ENCODE measurements at regions not wholly inside any gene's neighbourhood (a gene's known extent, or its start where the extent isn't known, plus 50 kb on each side); places are given as distances from the start of the nearest gene placed in this dataset.

GRCh38 chr3:38978729-38979128, 73.0 kb downstream of the SCN11A start:
- TF ChIP-seq, protein P1, sequence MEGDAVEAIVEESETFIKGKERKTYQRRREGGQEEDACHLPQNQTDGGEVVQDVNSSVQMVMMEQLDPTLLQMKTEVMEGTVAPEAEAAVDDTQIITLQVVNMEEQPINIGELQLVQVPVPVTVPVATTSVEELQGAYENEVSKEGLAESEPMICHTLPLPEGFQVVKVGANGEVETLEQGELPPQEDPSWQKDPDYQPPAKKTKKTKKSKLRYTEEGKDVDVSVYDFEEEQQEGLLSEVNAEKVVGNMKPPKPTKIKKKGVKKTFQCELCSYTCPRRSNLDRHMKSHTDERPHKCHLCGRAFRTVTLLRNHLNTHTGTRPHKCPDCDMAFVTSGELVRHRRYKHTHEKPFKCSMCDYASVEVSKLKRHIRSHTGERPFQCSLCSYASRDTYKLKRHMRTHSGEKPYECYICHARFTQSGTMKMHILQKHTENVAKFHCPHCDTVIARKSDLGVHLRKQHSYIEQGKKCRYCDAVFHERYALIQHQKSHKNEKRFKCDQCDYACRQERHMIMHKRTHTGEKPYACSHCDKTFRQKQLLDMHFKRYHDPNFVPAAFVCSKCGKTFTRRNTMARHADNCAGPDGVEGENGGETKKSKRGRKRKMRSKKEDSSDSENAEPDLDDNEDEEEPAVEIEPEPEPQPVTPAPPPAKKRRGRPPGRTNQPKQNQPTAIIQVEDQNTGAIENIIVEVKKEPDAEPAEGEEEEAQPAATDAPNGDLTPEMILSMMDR (IDR thresholded peaks at IDR 0.05) = no peak

GRCh38 chr3:38970851-38971638, 80.7 kb downstream of the SCN11A start:
- TF ChIP-seq, protein P1 (IDR thresholded peaks at IDR 0.05) = no peak

DNA sequence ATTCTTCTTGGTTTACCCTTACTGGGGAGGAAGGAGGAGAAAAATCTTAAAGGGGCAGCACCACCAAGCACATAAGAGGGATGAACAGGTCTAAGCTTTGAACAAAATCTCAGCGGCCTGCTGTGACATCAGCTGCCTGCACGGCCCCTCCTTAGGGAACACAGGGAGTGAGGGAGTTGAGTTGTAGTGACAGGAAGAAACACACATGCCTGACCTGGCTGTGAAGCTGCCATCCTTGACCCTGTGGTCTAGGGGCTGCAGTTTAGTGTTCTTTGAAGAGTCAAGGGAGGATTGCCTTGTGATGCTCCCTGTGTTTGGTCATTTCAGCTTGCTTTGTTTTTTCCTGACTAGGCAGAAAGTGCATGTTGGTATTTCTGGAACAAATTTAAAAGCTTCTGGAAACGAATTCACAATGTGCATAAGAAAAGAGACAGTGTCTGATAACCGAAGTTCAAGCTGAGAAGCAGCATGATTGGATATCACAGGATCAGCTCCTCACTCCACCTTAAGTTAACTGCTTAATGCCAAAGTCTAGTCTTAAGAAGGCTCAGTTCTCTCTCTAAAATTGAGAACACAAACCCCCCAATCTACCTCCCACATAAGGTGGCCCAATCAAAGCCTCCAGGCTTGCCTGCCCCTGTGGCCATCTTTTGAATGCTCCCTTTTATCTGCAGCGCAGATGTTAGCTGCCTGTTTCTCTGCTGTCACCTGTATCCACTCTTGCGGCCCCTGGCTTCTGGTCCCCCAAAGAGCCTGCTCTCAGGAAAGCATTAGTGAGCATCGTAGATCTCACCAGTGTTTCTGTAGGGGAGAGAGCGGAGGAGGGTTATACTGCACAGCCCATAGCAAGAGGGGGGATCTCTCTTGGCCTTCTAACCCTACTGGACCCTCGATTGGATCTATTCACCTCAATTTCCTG, 82.2 kb downstream of the SCN11A start:
- TF ChIP-seq, protein P1 (IDR thresholded peaks at IDR 0.05) = no peak

DNA sequence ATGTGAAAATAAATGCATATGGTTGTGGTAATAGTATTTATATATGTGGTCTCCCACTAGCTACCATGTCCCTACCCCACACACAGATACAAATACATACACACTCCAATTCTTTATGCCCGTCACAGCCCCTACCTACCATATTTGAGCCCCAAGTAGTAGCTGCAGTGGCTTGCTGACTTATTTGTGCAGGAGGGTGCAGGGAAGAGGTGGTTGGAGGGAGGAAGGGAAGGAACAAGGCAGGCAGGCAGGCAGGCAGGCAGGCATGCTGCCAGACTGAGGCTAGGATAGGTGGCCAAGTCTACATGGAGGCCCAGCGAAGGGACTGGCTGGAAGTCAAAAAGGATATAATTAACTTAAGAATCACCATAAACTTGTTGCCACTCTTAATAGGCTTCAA, 82.9 kb downstream of the SCN11A start:
- TF ChIP-seq, protein P1 (IDR thresholded peaks at IDR 0.05) = no peak

GRCh38 chr3:38968403-38968802, 83.3 kb downstream of the SCN11A start:
- TF ChIP-seq, protein P1 (IDR thresholded peaks at IDR 0.05) = no peak

GRCh38 chr3:38967693-38967989, 84.1 kb downstream of the SCN11A start:
- TF ChIP-seq, protein P1 (IDR thresholded peaks at IDR 0.05) = no peak

DNA sequence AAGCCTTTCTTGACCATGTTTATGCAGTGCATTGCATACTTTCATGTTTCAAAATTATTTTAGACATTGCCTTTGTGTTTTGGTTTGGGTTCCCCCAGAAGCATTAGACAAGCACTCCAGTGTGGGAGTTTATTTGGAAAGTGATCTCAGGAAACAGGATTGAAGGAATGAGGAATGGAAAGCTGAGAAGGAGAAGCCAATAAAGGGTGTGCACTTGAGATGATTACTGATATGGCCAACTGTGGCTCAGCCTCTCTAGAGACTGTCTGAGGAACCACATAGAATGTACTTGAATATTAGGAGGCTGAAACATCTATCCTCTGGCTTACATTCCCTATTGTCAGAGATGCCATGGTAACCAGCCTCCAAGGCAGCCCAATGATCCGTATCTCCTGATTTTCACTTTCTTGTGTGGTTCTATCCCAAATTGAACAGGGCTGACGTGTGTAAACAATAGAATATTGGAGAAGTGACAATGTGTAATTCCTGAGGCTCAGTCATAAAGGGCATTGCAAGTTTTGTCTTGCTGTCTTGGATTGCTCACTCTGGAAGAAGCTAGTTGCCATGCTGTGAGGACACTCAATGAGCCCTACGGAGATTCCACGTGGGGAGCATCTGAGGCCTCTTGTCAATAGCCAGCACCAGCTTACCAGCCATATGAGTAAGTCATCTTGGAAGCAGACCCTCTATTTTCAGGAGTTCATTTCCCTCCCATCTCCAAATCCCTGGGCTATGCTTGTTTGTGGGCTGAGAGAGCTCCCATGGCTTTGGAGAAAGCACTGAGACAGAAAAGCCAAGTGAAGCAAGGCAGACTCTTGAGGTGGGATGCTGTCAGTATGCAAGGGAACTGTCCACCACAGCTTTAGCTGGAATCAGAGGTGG, 84.7 kb downstream of the SCN11A start:
- TF ChIP-seq, protein P1 (IDR thresholded peaks at IDR 0.05) = no peak

Data from LNCAP (cell line).